ENCODE measurements at regions not wholly inside any gene's neighbourhood (a gene's known extent, or its start where the extent isn't known, plus 50 kb on each side); places are given as distances from the start of the nearest gene placed in this dataset.

GRCh38 chr2:196399722-196400691 is 228.6 kb upstream of the STK17B start:
- ATAC-seq (no peak), DNase-seq (ENCODE audit: low read depth, low spot score) (peak; percentile 40)
- H3K9ac ChIP-seq (ENCODE audit: low read length), result no peak overlapping the region
- H4K20me1 ChIP-seq (ENCODE audit: insufficient read depth), result no peaks in the 10 kb centered on the region
- ChIA-PET CTCF (interaction anchor here (1.0 kb wide), 1 partner anchor 322 kb away, joined by 3 read pairs; no protein-coding TSS in a partner anchor), RAD21 (ENCODE audit: low non-redundant PET in 1 of 2, low total read pairs in 2 of 2, uncharacterized antibody in 2 of 2, unreplicated experiment in 2 of 2) (no interaction called here), POLR2A (no interaction called here)
- intact Hi-C loops (cut with micrococcal nuclease), result no loop called here
- H3K4me1 ChIP-seq (ENCODE audit: control insufficient read depth in 1 of 2, insufficient read depth in 2 of 2, low read length in 2 of 2), result peaks cover 2 to 4% of the 10 kb centered on the region in 2 experiments; a peak in 1 of 4 replicates
- H3K9me3 ChIP-seq (ENCODE audit: control insufficient read depth in 1 of 2, insufficient read depth in 1 of 2, low read depth in 1 of 2, low read length in 2 of 2), result no peaks in the 10 kb centered on the region
- H3K36me3 ChIP-seq (ENCODE audit: control insufficient read depth in 1 of 2, insufficient read depth in 2 of 2, low read length in 2 of 2), result no peaks in the 10 kb centered on the region
- H3K27ac ChIP-seq (ENCODE audit: low read depth, low read length), result no peak overlapping the region
- no peaks in the 10 kb centered on the region for H3K9me2 ChIP-seq (ENCODE audit: insufficient read depth)
- no peaks in the 10 kb centered on the region for H3K79me2 ChIP-seq (ENCODE audit: insufficient read depth, low read length)
- H3K27me3 ChIP-seq (ENCODE audit: insufficient read depth, low read length), result no peaks in the 10 kb centered on the region
- no peak overlapping the region for H3K4me2 ChIP-seq (ENCODE audit: low read length)
- no peak overlapping the region for H2AFZ ChIP-seq (ENCODE audit: low read depth, low read length, poor library complexity, severe bottlenecking)
- H3K4me3 ChIP-seq (replicated peaks in 1 of 2; ENCODE audit: low read depth in 1 of 2, low read length in 2 of 2), result no peak overlapping the region
- no TSS peak for BruUV-seq (replicated peaks)
- TF ChIP-seq TCF7L2 (IDR thresholded peaks at IDR 0.05; ENCODE audit: borderline replicate concordance, extremely low read depth, insufficient read depth, insufficient read length) (no peak), YY1 (IDR thresholded peaks at IDR 0.05; ENCODE audit: extremely low read depth, insufficient replicate concordance, low read depth, low read length) (no peak), SIN3A (IDR thresholded peaks at IDR 0.05; ENCODE audit: low read depth) (no peak; the same call in 1 of the 2 replicates), MAX (IDR thresholded peaks at IDR 0.05) (no peak), RAD21 (IDR thresholded peaks at IDR 0.05; ENCODE audit: low read depth) (no peak), SRF (IDR thresholded peaks at IDR 0.05; ENCODE audit: low read depth) (no peak), CEBPB (IDR thresholded peaks at IDR 0.05; ENCODE audit: low read depth) (peak; percentile 96), REST (IDR thresholded peaks at IDR 0.05; ENCODE audit: low read depth) (no peak), ATF3 (IDR thresholded peaks at IDR 0.05) (peak; percentile 72), ZNF274 (IDR thresholded peaks at IDR 0.05; ENCODE audit: low read depth, low read length) (no peak), FOSL1 (IDR thresholded peaks at IDR 0.05; ENCODE audit: low read depth) (0 out of 2 replicates have a peak, but pooled peaks have one; percentile 25), ZFX (IDR thresholded peaks at IDR 0.05) (no peak), CBX3 (IDR thresholded peaks at IDR 0.05; ENCODE audit: low read depth) (peak; percentile 36; the same call in 1 of the 2 replicates), EGR1 (IDR thresholded peaks at IDR 0.05; ENCODE audit: low read depth) (0 out of 2 replicates have a peak, but pooled peaks have one; percentile 12), EZH2 (IDR thresholded peaks at IDR 0.05) (no peak), CTCF (IDR thresholded peaks at IDR 0.05 in 2 of 3, conservative IDR thresholded peaks at IDR 0.05 in 1 of 3; ENCODE audit: borderline replicate concordance in 1 of 3, insufficient read depth in 1 of 3, low read depth in 2 of 3, low read length in 2 of 3) (no peak), JUND (IDR thresholded peaks at IDR 0.05) (peak; percentile 37; the same call in 1 of the 2 replicates), ELF1 (IDR thresholded peaks at IDR 0.05; ENCODE audit: borderline replicate concordance, low read depth) (no peak)

Data from HCT116 (cell line).